Neural progenitor cell (in vitro differentiated cells): ENCODE measurements at regions not wholly inside any gene's neighbourhood (a gene's known extent, or its start where the extent isn't known, plus 50 kb on each side); places are given as distances from the start of the nearest gene placed in this dataset.

ENCODE experiments used
- CTCF ChIP-seq: fragments of 200-600 bp; sonication (generic); IDR thresholded peaks from 2 replicates; pipeline ENCODE4 v1.5.1; 2017; ENCODE audit warnings: antibody characterized with exemption, mild to moderate bottlenecking
- EZH2phosphoT487 ChIP-seq: fragments of 200-600 bp; sonication (generic); IDR thresholded peaks from 2 replicates; pipeline ENCODE4 v1.6.1; 2017; ENCODE audit warnings: antibody characterized with exemption

GRCh38 chr2:236355911-236356310 lies 91.7 kb upstream of the ASB18 start:
- no peak for TF ChIP-seq EZH2phosphoT487
- no peak for TF ChIP-seq CTCF
